KMS-11 (cell line): ENCODE measurements at regions not wholly inside any gene's neighbourhood (a gene's known extent, or its start where the extent isn't known, plus 50 kb on each side); places are given as distances from the start of the nearest gene placed in this dataset.
"Not testable (repeated sequence)": the region's sequence is repeated elsewhere in the genome, so short reads cannot be mapped to it uniquely, and the experiment has no call there.

Experiments
- H2AFZ ChIP-seq: fragments of 200-600 bp; sonication (generic); 2 replicates; pipeline ENCODE4 v1.6.1; 2016; ENCODE audit warnings: antibody characterized with exemption, mixed run types, low read depth
- H3K27ac ChIP-seq: fragments of 200-600 bp; sonication (generic); 2 replicates; pipeline ENCODE4 v1.6.1; 2016; ENCODE audit warnings: mild to moderate bottlenecking, mixed run types
- H3K27me3 ChIP-seq: fragments of 200-600 bp; sonication (generic); 2 replicates; pipeline ENCODE4 v1.6.1; 2017; ENCODE audit warnings: mild to moderate bottlenecking, low read depth, mixed run types, moderate library complexity; ENCODE audit not compliant: insufficient read depth
- H3K36me3 ChIP-seq: fragments of 200-600 bp; sonication (generic); 2 replicates; pipeline ENCODE4 v1.6.1; 2017; ENCODE audit warnings: mild to moderate bottlenecking, mixed run types; ENCODE audit not compliant: insufficient read depth
- H3K4me1 ChIP-seq: fragments of 200-600 bp; sonication (generic); 2 replicates; pipeline ENCODE4 v1.6.1; 2016; ENCODE audit warnings: mild to moderate bottlenecking, low read depth, mixed run types; ENCODE audit not compliant: poor library complexity, severe bottlenecking
- H3K4me2 ChIP-seq: fragments of 200-600 bp; sonication (generic); 2 replicates; pipeline ENCODE4 v1.7.0; 2016; ENCODE audit warnings: mild to moderate bottlenecking, mixed run types
- H3K4me3 ChIP-seq: fragments of 200-600 bp; sonication (generic); IDR thresholded peaks from 2 replicates; pipeline ENCODE4 v1.6.1; 2017; ENCODE audit warnings: low read depth, low read length, mixed read lengths; ENCODE audit not compliant: insufficient read depth
- H3K79me2 ChIP-seq: fragments of 200-600 bp; sonication (generic); 2 replicates; pipeline ENCODE4 v1.6.1; 2016; ENCODE audit warnings: low read depth, mixed run types; ENCODE audit not compliant: insufficient read depth
- H3K9ac ChIP-seq: fragments of 200-600 bp; sonication (generic); 2 replicates; pipeline ENCODE4 v1.6.1; 2016; ENCODE audit warnings: mild to moderate bottlenecking, mixed run types
- H4K20me1 ChIP-seq: fragments of 200-600 bp; sonication (generic); 2 replicates; pipeline ENCODE4 v1.6.1; 2016; ENCODE audit warnings: mild to moderate bottlenecking, mixed run types; ENCODE audit not compliant: insufficient read depth
- TF ChIP-seq, protein P1 (sequence below): fragments of 200-600 bp; sonication (generic); conservative IDR thresholded peaks from 2 replicates; pipeline ENCODE4 v1.6.1; 2017; ENCODE audit warnings: low read depth, mild to moderate bottlenecking, antibody characterized with exemption, low read length, moderate library complexity, mixed read lengths

DNA sequence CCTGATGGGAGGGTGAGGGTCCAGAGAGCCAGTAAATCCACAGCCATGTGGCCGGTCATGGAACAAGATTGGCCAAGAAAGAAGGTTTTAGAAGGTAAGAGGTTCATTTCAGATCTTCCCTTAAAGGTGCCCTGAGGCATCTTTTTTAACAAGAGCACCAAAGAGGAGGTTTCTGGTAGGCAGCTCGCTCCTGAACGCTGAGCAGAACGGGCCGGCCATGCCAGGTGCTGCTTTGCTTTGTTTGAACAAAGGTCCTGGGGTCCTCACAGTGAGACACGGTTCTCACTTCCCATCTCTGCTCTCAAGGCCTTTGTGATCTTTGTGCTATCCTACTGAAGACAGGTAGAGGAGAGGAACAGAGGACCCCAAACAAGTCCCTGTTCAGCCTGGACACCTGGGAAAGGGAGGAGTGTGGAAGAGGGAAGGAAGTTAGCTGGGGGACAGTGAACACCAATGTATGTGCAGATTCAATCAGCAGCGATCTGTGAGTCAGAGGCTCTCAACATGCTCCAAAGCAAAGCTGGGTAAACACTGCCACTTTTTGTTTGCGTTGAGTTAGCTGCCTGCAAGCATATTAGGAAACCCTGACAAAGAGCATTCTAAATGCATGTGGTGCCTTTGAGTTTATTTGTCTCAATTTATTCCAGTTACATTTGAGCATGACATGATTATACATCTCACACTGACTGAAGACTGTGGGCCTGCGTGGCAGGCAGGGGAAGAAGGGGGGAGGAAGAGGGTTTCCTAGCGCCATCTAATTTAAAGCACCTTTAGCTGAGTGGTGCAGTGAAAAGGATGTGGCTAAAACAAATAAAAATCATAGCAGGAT lies 102.4 kb downstream of the ASB1 start:
- Histone ChIP-seq H3K4me2 (no peak overlapping the region), H3K4me3 (no peak overlapping the region), H2AFZ (no peak overlapping the region), H3K36me3 (no peaks in the 10 kb centered on the region), H3K9ac (no peak overlapping the region), H3K27me3 (no peaks in the 10 kb centered on the region; the same call in 1 of the 2 replicates), H3K4me1 (no peaks in the 10 kb centered on the region), H3K79me2 (no peaks in the 10 kb centered on the region), H4K20me1 (no peaks in the 10 kb centered on the region), H3K27ac (no peak overlapping the region)
- TF ChIP-seq, protein P1, sequence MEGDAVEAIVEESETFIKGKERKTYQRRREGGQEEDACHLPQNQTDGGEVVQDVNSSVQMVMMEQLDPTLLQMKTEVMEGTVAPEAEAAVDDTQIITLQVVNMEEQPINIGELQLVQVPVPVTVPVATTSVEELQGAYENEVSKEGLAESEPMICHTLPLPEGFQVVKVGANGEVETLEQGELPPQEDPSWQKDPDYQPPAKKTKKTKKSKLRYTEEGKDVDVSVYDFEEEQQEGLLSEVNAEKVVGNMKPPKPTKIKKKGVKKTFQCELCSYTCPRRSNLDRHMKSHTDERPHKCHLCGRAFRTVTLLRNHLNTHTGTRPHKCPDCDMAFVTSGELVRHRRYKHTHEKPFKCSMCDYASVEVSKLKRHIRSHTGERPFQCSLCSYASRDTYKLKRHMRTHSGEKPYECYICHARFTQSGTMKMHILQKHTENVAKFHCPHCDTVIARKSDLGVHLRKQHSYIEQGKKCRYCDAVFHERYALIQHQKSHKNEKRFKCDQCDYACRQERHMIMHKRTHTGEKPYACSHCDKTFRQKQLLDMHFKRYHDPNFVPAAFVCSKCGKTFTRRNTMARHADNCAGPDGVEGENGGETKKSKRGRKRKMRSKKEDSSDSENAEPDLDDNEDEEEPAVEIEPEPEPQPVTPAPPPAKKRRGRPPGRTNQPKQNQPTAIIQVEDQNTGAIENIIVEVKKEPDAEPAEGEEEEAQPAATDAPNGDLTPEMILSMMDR = no peak

DNA sequence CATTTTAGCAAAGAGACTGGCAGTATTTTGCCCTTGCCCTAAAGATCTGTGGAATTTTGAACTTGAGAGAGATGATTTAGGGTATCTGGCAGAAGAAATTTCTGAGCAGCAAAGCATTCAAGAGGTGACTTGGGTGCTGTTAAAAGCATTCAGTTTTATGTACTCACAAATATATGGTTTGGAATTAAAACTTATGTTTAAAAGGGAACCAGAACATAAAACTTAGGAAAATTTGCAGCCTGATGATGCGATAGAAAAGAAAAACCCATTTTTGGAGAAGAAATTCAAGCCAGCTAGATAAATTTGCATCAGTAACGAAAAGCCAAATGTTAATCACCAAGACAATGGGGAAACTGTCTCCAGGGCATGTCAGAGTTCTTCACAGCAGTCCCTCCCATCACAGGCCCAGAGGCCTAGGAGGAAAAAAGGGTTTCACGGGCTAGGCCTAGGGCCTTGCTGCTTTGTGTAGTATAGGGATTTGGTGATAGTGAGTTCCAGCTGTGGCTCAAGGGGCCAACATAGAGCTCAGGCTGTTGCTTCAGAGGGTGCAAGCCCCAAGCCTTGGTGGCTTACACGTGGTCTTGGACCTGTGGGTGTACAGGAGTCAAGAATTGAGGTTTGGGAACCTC lies 104.4 kb downstream of the ASB1 start:
- H3K27ac ChIP-seq, H3K9ac ChIP-seq, H3K4me3 ChIP-seq, H2AFZ ChIP-seq, H3K36me3 ChIP-seq, H3K4me2 ChIP-seq, H3K79me2 ChIP-seq, H4K20me1 ChIP-seq, H3K27me3 ChIP-seq, H3K4me1 ChIP-seq: not testable (repeated sequence)

DNA sequence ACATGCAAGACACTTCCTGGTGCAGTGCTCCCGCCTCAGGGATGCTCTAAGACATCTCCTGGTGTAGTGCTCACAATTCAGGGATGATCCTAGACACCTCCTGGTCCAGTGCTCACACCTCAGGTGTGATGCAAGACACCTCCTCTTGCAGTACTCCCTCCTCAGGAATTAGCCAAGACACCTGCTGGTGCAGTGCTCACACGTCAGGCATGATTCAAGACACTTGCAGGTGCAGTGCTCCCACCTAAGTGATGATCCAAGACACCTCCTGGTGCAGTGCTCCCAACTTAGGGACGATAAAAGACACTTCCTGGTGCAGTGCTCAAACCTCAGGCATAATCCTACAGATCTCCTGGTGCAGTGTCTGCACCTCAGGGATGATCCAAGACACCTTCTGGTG lies 117.0 kb downstream of the ASB1 start:
- H3K4me3 ChIP-seq, H3K4me1 ChIP-seq, H2AFZ ChIP-seq, H4K20me1 ChIP-seq, H3K36me3 ChIP-seq, H3K27ac ChIP-seq, H3K4me2 ChIP-seq, H3K9ac ChIP-seq, H3K27me3 ChIP-seq, H3K79me2 ChIP-seq: not testable (repeated sequence)

DNA sequence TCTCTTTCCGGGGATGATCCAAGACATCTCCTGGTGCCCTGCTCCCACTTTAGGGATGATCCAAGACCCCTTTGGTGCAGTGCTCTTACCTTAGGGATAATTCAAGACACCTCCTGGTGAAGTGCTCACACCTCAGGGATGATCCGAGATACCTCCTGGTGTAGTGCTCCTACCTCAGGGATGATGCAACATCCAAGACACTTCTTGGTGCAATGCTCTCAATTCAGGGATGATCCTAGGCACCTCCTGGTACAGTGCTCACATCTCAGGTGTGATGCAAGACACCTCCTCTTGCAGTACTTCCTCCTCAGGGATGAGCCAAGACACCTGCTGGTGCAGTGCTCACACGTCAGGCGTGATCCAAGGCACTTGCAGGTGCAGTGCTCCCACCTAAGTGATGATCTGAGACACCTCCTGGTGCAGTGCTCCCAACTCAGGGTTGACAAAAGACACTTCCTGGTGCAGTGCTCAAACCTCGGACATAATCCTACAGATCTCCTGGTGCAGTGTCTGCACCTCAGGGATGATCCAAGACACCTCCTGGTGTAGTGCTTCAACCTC lies 122.3 kb downstream of the ASB1 start:
- H4K20me1 ChIP-seq = no peaks in the 10 kb centered on the region
- H3K79me2 ChIP-seq = no peaks in the 10 kb centered on the region
- no peaks in the 10 kb centered on the region for H3K27me3 ChIP-seq
- no peak overlapping the region for H2AFZ ChIP-seq
- H3K4me3 ChIP-seq = no peak overlapping the region
- TF ChIP-seq, protein P1 = no peak
- no peaks in the 10 kb centered on the region for H3K36me3 ChIP-seq
- no peaks in the 10 kb centered on the region for H3K4me1 ChIP-seq
- no peak overlapping the region for H3K4me2 ChIP-seq
- H3K9ac ChIP-seq = no peak overlapping the region
- H3K27ac ChIP-seq = no peak overlapping the region

DNA sequence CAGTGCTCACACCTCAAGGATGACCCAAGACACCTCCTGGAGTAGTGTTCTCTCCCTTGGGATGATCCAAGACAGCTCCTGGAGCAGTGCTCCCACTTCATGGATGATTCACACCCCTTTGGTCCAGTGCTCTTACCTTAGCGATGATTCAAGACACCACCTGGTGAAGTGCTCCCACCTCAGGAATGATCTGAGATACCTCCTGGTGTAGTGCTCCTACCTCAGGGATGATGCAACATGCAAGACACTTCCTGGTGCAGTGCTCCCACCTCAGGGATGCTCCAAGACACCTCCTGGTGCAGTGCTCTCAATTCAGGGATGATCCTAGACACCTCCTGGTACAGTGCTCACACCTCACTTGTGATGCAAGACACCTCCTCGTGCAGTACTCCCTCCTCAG lies 123.1 kb downstream of the ASB1 start:
- Histone ChIP-seq H3K27ac (no peak overlapping the region), H3K4me3 (no peak overlapping the region), H3K79me2 (no peaks in the 10 kb centered on the region), H3K4me1 (no peaks in the 10 kb centered on the region), H3K9ac (no peak overlapping the region), H3K36me3 (no peaks in the 10 kb centered on the region), H3K27me3 (no peaks in the 10 kb centered on the region), H4K20me1 (no peaks in the 10 kb centered on the region), H3K4me2 (no peak overlapping the region), H2AFZ (no peak overlapping the region)
- TF ChIP-seq, protein P1 = no peak
